ENCODE measurements at regions not wholly inside any gene's neighbourhood (a gene's known extent, or its start where the extent isn't known, plus 50 kb on each side); places are given as distances from the start of the nearest gene placed in this dataset.

- no peak for DNase-seq (ENCODE audit: insufficient read length, low spot score, missing footprints)
Observed at GRCh38 chr3:140809316-140809715, 131.5 kb downstream of the TRIM42 start.

DNA sequence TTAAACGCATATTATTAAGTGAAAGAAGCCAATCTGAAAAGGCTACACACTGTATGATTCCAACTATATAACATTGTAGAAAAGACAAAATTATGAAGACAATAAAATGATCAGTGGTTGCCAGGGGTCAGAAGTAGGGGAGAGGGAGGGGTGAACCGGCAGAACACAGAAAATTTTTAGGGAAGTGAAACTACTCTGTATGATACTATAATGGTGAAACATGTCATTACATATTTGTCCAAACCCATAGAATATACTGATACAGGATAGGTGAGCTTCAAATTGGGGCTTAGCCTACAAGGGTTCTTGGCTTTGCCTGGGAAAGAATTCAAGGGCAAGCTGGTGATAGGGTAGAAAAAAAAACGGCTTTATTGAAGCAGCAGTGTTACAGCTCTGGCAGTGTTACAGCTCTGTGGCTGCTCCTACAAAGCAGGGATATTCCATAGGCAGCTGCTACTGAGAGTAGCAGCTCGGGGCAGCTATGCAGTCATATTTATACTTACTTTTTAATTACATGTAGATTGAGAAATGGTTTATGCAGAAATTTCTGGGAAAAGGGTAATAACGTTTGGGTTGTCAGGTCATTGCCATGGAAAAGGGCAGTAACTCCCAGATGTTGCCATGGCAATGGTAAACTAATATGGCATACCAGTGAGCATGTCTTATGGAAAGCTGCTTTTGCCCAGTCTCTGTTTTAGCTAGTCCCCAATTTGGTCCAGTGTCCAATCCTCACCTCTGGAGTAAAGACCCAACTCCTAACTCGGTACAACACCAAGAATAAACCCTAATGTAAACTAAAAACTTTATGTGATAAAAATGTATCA is 125.1 kb upstream of the SLC25A36 start:
- no peak for DNase-seq (ENCODE audit: insufficient read length, low spot score, missing footprints)
- Histone ChIP-seq H3K79me2 (ENCODE audit: insufficient read depth, low read length) (no peaks in the 10 kb centered on the region), H3K4me3 (ENCODE audit: insufficient read depth, low read length) (no peak overlapping the region), H3K4me2 (ENCODE audit: insufficient read depth, low read length) (no peak overlapping the region), H3K36me3 (ENCODE audit: insufficient read depth, low read length) (no peaks in the 10 kb centered on the region), H3K27me3 (ENCODE audit: insufficient read depth, low read length) (no peaks in the 10 kb centered on the region), H2AFZ (ENCODE audit: low read length) (no peak overlapping the region), H4K20me1 (ENCODE audit: insufficient read depth, low read length) (no peaks in the 10 kb centered on the region), H3K9me3 (ENCODE audit: low read depth, low read length) (no peaks in the 10 kb centered on the region), H3K4me1 (ENCODE audit: insufficient read depth, low read length) (no peaks in the 10 kb centered on the region), H3K27ac (ENCODE audit: low read depth, low read length) (no peak overlapping the region)
- TF ChIP-seq, protein P1, sequence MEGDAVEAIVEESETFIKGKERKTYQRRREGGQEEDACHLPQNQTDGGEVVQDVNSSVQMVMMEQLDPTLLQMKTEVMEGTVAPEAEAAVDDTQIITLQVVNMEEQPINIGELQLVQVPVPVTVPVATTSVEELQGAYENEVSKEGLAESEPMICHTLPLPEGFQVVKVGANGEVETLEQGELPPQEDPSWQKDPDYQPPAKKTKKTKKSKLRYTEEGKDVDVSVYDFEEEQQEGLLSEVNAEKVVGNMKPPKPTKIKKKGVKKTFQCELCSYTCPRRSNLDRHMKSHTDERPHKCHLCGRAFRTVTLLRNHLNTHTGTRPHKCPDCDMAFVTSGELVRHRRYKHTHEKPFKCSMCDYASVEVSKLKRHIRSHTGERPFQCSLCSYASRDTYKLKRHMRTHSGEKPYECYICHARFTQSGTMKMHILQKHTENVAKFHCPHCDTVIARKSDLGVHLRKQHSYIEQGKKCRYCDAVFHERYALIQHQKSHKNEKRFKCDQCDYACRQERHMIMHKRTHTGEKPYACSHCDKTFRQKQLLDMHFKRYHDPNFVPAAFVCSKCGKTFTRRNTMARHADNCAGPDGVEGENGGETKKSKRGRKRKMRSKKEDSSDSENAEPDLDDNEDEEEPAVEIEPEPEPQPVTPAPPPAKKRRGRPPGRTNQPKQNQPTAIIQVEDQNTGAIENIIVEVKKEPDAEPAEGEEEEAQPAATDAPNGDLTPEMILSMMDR (IDR thresholded peaks at IDR 0.05; ENCODE audit: extremely low read depth, low read depth, low read length), result no peak

More at GRCh38 chr3:140809316-140809715, 131.5 kb downstream of the TRIM42 start:
- Histone ChIP-seq H3K27me3 (ENCODE audit: insufficient read depth, low read length) (no peaks in the 10 kb centered on the region), H3K9me3 (ENCODE audit: low read depth, low read length) (no peaks in the 10 kb centered on the region), H4K20me1 (ENCODE audit: insufficient read depth, low read length) (no peaks in the 10 kb centered on the region), H3K4me1 (ENCODE audit: insufficient read depth, low read length) (no peaks in the 10 kb centered on the region), H3K79me2 (ENCODE audit: insufficient read depth, low read length) (no peaks in the 10 kb centered on the region), H3K4me3 (ENCODE audit: insufficient read depth, low read length) (no peak overlapping the region), H3K4me2 (ENCODE audit: insufficient read depth, low read length) (no peak overlapping the region), H3K27ac (ENCODE audit: low read depth, low read length) (no peak overlapping the region), H2AFZ (ENCODE audit: low read length) (no peak overlapping the region), H3K36me3 (ENCODE audit: insufficient read depth, low read length) (no peaks in the 10 kb centered on the region)
- TF ChIP-seq, protein P1 (IDR thresholded peaks at IDR 0.05; ENCODE audit: extremely low read depth, low read depth, low read length), result no peak

DNA sequence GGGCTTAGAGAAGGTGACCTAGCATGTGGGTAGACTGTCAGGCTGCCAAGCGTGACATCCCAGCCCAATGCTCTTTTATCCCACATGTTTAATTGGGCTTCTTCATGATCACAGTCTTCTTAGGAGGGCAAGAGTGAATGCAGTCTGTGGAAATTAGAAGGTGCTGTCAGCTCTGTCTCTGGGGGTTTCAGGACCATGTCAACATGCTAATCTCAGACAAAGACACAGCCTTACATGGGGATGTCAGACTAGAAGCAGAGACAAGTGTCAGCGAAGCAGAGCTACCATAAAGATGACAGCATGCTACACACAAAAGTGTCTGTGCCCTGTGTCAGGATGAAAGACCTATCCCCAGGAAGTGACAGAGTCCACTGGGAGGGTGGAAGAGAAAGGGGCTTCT is 120.1 kb upstream of the SLC25A36 start:
- TF ChIP-seq, protein P1 (IDR thresholded peaks at IDR 0.05; ENCODE audit: extremely low read depth, low read depth, low read length), result no peak
- Histone ChIP-seq H3K79me2 (ENCODE audit: insufficient read depth, low read length) (no peaks in the 10 kb centered on the region), H3K9me3 (ENCODE audit: low read depth, low read length) (no peaks in the 10 kb centered on the region), H4K20me1 (ENCODE audit: insufficient read depth, low read length) (no peaks in the 10 kb centered on the region), H3K4me3 (ENCODE audit: insufficient read depth, low read length) (no peak overlapping the region), H3K27me3 (ENCODE audit: insufficient read depth, low read length) (no peaks in the 10 kb centered on the region), H3K4me2 (ENCODE audit: insufficient read depth, low read length) (no peak overlapping the region), H3K4me1 (ENCODE audit: insufficient read depth, low read length) (no peaks in the 10 kb centered on the region), H2AFZ (ENCODE audit: low read length) (no peak overlapping the region), H3K27ac (ENCODE audit: low read depth, low read length) (no peak overlapping the region), H3K36me3 (ENCODE audit: insufficient read depth, low read length) (no peaks in the 10 kb centered on the region)
- DNase-seq (ENCODE audit: insufficient read length, low spot score, missing footprints), result no peak

DNA sequence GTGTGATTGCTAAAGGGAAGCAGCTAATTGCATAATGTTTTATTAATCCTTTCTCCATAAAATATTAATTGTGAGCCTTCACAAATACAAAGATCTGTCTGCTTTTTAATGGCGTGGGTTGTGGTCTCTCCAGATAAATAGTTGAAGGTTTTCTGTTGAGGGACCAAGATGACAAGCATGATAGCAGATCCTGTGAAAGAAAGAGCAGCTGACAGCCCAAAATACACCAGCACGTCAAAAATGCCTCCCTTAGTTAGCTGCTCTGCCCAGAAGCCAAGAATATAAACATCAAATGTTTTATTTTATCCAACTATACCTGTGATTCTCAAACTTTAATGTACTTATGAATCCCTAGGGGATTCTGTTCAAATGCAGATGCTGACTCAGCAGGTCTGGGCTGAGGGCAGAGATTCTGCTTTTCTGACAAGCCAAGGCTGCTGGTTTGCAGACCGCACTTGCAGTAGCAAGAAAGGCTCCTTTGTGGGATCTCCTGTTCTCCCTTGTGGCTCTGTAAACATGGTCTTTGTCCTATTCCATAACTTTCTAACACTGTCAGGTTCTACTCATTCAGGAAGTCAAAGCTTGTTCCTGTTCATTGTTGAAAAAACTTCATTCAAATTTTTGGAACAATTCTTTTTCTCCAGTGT is 119.1 kb upstream of the SLC25A36 start:
- no peaks in the 10 kb centered on the region for H3K36me3 ChIP-seq (ENCODE audit: insufficient read depth, low read length)
- no peaks in the 10 kb centered on the region for H4K20me1 ChIP-seq (ENCODE audit: insufficient read depth, low read length)
- TF ChIP-seq, protein P1 (IDR thresholded peaks at IDR 0.05; ENCODE audit: extremely low read depth, low read depth, low read length), result no peak
- no peaks in the 10 kb centered on the region for H3K79me2 ChIP-seq (ENCODE audit: insufficient read depth, low read length)
- H2AFZ ChIP-seq (ENCODE audit: low read length), result no peak overlapping the region
- H3K4me1 ChIP-seq (ENCODE audit: insufficient read depth, low read length), result no peaks in the 10 kb centered on the region
- H3K4me2 ChIP-seq (ENCODE audit: insufficient read depth, low read length), result no peak overlapping the region
- no peak overlapping the region for H3K27ac ChIP-seq (ENCODE audit: low read depth, low read length)
- no peak for DNase-seq (ENCODE audit: insufficient read length, low spot score, missing footprints)
- H3K9me3 ChIP-seq (ENCODE audit: low read depth, low read length), result no peaks in the 10 kb centered on the region
- H3K27me3 ChIP-seq (ENCODE audit: insufficient read depth, low read length), result no peaks in the 10 kb centered on the region
- no peak overlapping the region for H3K4me3 ChIP-seq (ENCODE audit: insufficient read depth, low read length)

Measured in osteoblast (primary cell).